Activated CD8-positive, alpha-beta T cell treated with anti-CD3 and anti-CD28 coated beads for 36 hours (primary cell): ENCODE measurements at regions not wholly inside any gene's neighbourhood (a gene's known extent, or its start where the extent isn't known, plus 50 kb on each side); places are given as distances from the start of the nearest gene placed in this dataset.

ENCODE experiments used
- ATAC-seq: fragments of 200-7000 bp; cut with Tn5 transposase; one replicate; pipeline ENCODE4 v1.10.0; 2021; ENCODE audit warnings: mild to moderate bottlenecking, moderate library complexity
- CTCF ChIA-PET: fragments of 350-600 bp; sonication (Branson Sonifier 250); formaldehyde crosslinking; loops from one replicate; lab custom pipeline; 2021; ENCODE audit warnings: antibody characterized with exemption; lab: Charles Lee
- POLR2A ChIA-PET: fragments of 350-600 bp; sonication (Branson Sonifier 250); formaldehyde crosslinking; loops from one replicate; lab custom pipeline; 2021; ENCODE audit warnings: antibody characterized with exemption; lab: Charles Lee
- DNase-seq: peaks from one replicate; pipeline ENCODE4 v3.0.0-alpha.2; 2020
- H3K27ac Mint-ChIP-seq: one replicate; pipeline ENCODE4 v1.8.0; 2021; ENCODE audit warnings: mild to moderate bottlenecking, mixed read lengths
- H3K27me3 Mint-ChIP-seq: one replicate; pipeline ENCODE4 v1.8.0; 2021; ENCODE audit warnings: mixed read lengths
- H3K36me3 Mint-ChIP-seq: one replicate; pipeline ENCODE4 v1.8.0; 2021; ENCODE audit warnings: low read depth, mixed read lengths
- H3K4me1 Mint-ChIP-seq: one replicate; pipeline ENCODE4 v1.8.0; 2021; ENCODE audit warnings: low read depth, mixed read lengths
- H3K4me3 Mint-ChIP-seq: one replicate; pipeline ENCODE4 v1.8.0; 2021; ENCODE audit warnings: mild to moderate bottlenecking, moderate library complexity, mixed read lengths
- H3K9me3 Mint-ChIP-seq: one replicate; pipeline ENCODE4 v1.8.0; 2021; ENCODE audit warnings: mixed read lengths
- intact Hi-C: fragments of 100-400 bp; cut with micrococcal nuclease; formaldehyde crosslinking; loops from one replicate; pipeline ENCODE4 v1.10.0; 2022
- TF ChIP-seq, protein P1 (sequence below): fragments of 200-600 bp; IDR thresholded peaks from one replicate; pipeline ENCODE4 v1.8.0; 2022; ENCODE audit warnings: antibody characterized with exemption, mild to moderate bottlenecking

DNA sequence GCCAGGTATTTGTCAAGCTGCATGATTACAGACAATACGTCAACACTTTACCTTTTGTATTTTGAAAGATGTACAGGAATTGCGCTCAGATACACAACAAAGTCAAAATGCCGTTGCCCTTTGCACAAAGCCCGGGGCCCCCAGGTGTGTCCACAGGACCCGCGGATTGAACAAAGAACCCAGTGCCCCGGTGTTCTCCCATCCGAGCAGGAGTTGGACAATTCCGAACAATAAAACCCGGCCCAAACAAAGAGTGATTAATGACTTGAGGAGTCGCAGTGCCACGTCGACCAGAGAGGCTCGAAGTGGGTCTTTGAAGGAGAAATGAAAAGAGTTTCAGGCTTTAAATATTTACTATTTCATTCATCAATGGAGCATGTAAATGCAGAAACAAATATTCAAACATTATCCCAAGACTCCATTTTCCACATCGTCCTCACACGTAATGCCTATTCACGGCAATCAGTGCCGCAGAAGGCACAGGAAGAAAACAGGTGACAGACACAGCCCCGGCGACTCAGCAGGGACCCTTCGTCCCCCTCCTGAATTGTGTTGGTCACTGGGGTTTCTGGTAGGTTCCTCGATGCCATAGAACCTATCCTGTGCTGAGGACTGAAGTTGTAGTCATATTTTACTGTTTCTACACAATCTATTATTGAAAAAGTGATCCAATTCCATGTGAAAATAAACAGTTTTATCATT is 70.9 kb upstream of the MGMT start:
- TF ChIP-seq, protein P1, sequence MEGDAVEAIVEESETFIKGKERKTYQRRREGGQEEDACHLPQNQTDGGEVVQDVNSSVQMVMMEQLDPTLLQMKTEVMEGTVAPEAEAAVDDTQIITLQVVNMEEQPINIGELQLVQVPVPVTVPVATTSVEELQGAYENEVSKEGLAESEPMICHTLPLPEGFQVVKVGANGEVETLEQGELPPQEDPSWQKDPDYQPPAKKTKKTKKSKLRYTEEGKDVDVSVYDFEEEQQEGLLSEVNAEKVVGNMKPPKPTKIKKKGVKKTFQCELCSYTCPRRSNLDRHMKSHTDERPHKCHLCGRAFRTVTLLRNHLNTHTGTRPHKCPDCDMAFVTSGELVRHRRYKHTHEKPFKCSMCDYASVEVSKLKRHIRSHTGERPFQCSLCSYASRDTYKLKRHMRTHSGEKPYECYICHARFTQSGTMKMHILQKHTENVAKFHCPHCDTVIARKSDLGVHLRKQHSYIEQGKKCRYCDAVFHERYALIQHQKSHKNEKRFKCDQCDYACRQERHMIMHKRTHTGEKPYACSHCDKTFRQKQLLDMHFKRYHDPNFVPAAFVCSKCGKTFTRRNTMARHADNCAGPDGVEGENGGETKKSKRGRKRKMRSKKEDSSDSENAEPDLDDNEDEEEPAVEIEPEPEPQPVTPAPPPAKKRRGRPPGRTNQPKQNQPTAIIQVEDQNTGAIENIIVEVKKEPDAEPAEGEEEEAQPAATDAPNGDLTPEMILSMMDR: no peak
- Mint-ChIP-seq H3K27ac (no peak overlapping the region), H3K36me3 (no peaks in the 10 kb centered on the region), H3K9me3 (no peaks in the 10 kb centered on the region), H3K4me1 (no peaks in the 10 kb centered on the region), H3K27me3 (peaks cover 4% of the 10 kb centered on the region), H3K4me3 (no peak overlapping the region)
- ATAC-seq: no peak
- ChIA-PET CTCF (no interaction called here), POLR2A (no interaction called here)
- intact Hi-C loops: no loop called here
- DNase-seq: no peak

DNA sequence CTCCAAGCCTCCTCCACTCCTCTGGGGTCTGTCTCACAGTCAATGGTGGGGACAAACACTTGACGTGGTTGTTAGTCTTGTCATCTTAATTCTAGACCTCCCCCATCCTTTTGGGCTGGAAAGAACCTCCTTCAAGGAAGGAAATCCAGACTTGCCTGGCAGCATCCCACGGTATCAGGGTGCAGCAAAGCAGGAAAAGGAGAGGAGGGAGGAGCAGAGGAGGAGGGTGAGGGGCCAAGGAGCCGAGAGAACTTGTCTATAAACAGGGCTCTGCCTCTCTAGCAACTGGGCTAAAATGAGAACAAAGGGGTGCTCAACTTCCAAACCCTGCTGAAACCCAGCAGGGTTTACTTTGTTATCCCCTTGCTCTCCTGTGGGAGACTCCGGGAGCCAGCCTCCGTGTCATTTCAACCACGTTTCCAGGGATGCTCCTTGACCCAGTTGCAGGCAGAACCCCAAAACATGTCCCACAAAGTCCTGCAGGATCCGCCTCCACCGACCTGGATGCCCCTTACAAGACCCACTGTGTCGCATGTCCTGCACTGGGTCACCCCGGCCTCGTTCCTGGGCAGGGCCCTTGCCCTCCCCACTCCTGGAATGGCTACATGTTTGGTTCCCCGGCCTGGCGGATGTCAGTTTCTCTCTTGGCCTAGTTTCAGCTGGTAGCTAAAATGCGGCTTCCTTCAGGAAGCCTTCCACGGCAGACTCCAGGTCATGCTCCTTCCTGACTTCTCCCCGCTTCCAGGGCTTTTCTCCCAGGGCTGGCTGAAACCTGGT is 69.7 kb upstream of the MGMT start:
- no peaks in the 10 kb centered on the region for H3K4me1 Mint-ChIP-seq
- DNase-seq: no peak

DNA sequence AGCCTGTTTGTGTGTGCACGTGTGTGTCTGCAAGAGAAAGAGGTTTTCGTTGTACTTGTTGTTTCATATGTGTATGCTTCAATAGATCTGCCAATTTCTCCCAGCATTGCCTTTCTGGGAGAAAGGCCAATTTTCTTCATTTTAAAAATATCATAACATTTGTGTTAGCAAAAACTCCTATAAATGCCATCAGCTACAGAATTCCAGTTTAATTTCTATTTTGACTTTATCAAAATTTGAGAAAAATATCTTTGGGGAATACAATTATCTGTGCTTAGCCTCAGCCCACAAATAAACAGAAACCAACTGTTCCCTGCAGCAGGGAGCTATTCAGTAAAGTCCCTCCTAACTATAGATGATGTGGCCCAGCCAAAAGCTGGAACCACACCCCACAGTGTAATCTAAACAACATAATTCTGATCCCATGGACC is 68.3 kb upstream of the MGMT start:
- H3K27ac Mint-ChIP-seq: no peak overlapping the region

More for the DNA sequence above, 69.7 kb upstream of the MGMT start:
- Mint-ChIP-seq H3K27me3 (peaks cover 4% of the 10 kb centered on the region), H3K9me3 (no peaks in the 10 kb centered on the region), H3K36me3 (no peaks in the 10 kb centered on the region), H3K4me3 (no peak overlapping the region), H3K27ac (no peak overlapping the region)
- POLR2A ChIA-PET: no interaction called here
- CTCF ChIA-PET: no interaction called here
- intact Hi-C loops: no loop called here
- TF ChIP-seq, protein P1: no peak
- ATAC-seq: no peak

DNA sequence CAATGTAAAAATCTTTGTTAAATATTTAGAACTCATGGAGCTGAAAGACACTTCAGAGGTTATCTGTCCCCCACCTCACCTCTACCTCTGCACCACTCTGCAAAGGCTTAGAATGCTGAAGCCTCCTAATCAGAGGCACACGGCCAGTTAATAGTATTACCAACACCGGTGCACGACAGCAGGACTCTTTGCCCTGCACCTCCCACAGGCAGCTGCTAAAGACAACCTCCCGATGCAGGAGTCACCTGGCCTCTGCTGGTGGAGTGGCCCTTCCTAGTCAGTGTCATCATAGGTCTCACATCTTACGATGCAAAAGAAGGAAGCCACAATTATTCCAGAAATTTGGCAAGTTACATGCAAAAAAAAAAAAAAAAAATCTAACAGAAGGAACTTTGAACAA is 66.6 kb upstream of the MGMT start:
- CTCF ChIA-PET: no interaction called here
- no peaks in the 10 kb centered on the region for H3K27me3 Mint-ChIP-seq

More for the DNA sequence above, 68.3 kb upstream of the MGMT start:
- ChIA-PET CTCF (no interaction called here), POLR2A (no interaction called here)
- TF ChIP-seq, protein P1: no peak
- Mint-ChIP-seq H3K4me1 (no peaks in the 10 kb centered on the region), H3K9me3 (no peaks in the 10 kb centered on the region), H3K27me3 (no peaks in the 10 kb centered on the region), H3K36me3 (no peaks in the 10 kb centered on the region), H3K4me3 (no peak overlapping the region)
- intact Hi-C loops: no loop called here
- ATAC-seq (no peak), DNase-seq (no peak)

More for the DNA sequence above, 66.6 kb upstream of the MGMT start:
- Mint-ChIP-seq H3K9me3 (no peaks in the 10 kb centered on the region), H3K4me3 (no peak overlapping the region), H3K4me1 (no peaks in the 10 kb centered on the region), H3K27ac (no peak overlapping the region), H3K36me3 (no peaks in the 10 kb centered on the region)
- POLR2A ChIA-PET: interaction anchor here (0.7 kb wide), 1 partner anchor 824 kb away, joined by 4 read pairs; no protein-coding TSS in a partner anchor
- DNase-seq: no peak
- intact Hi-C loops: no loop called here
- TF ChIP-seq, protein P1: no peak
- no peak for ATAC-seq
